Skeletal muscle cell (primary cell): ENCODE measurements at regions not wholly inside any gene's neighbourhood (a gene's known extent, or its start where the extent isn't known, plus 50 kb on each side); places are given as distances from the start of the nearest gene placed in this dataset.
A peak's percentile ranks its signal among the peaks of the same experiment; 100 is the strongest.
"Not testable (repeated sequence)": the region's sequence is repeated elsewhere in the genome, so short reads cannot be mapped to it uniquely, and the experiment has no call there.

Experiments
- DNase-seq: peaks from one replicate; pipeline ENCODE4 v3.0.0-alpha.2; 2010; ENCODE audit warnings: low read depth
- H3K4me3 ChIP-seq: 2 replicates; pipeline ENCODE4 v1.5.1; 2011; ENCODE audit warnings: low read depth, mild to moderate bottlenecking, control low read depth, low read length, moderate library complexity

DNA sequence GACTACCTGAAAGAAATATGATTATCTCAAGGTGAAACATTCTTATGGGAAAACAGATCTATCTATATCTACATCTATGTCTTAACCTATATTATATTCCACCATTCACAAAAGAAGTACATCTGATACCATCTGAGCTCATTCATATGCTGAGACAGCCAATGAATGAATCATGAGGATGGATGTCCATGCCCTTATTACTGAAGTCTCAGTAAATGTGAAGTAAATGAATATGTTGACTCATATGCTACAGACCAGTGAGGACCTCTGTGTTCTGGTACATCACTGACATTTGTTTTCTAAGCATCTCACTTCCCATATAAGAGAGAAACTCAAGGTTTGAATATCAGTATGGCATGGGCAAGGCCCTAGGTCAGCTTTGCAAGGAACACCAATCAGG, 311.2 kb upstream of the TMC3 start:
- no peak overlapping the region for H3K4me3 ChIP-seq

GRCh38 chr15:81680829-81681228, 306.8 kb upstream of the TMC3 start:
- no peak for DNase-seq

More for the DNA sequence above, 311.2 kb upstream of the TMC3 start:
- no peak for DNase-seq

GRCh38 chr15:81666839-81667238, 292.8 kb upstream of the TMC3 start:
- DNase-seq = no peak
- no peak overlapping the region for H3K4me3 ChIP-seq

More at GRCh38 chr15:81680829-81681228, 306.8 kb upstream of the TMC3 start:
- H3K4me3 ChIP-seq = no peak overlapping the region

GRCh38 chr15:81660976-81661375, 287.0 kb upstream of the TMC3 start:
- no peak for DNase-seq
- no peak overlapping the region for H3K4me3 ChIP-seq

GRCh38 chr15:81653259-81653658, 279.2 kb upstream of the TMC3 start:
- no peak for DNase-seq
- H3K4me3 ChIP-seq = no peak overlapping the region

DNA sequence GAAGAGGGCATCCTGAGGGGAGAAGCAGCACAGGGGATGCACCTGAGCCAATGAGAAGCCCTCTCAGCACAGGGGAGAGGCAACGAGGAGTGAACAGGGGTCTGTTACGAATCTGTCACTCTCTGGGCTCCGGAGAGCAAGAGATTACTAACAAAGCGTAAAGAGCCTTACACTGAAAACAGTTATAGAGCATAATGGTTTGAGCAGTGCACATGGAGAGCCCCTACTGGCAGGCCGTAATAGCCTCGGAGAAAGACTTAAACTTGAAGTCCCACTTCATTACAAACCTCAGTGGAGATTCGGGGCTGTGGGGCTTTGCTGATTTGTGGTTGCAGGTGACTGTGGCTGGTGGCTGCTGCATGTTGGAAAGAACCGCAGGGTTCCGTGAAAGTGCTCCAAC, 271.5 kb upstream of the TMC3 start:
- no peak for DNase-seq

GRCh38 chr15:81643771-81644170, 269.8 kb upstream of the TMC3 start:
- no peak overlapping the region for H3K4me3 ChIP-seq
- DNase-seq = no peak

More for the DNA sequence above, 271.5 kb upstream of the TMC3 start:
- H3K4me3 ChIP-seq = no peak overlapping the region

DNA sequence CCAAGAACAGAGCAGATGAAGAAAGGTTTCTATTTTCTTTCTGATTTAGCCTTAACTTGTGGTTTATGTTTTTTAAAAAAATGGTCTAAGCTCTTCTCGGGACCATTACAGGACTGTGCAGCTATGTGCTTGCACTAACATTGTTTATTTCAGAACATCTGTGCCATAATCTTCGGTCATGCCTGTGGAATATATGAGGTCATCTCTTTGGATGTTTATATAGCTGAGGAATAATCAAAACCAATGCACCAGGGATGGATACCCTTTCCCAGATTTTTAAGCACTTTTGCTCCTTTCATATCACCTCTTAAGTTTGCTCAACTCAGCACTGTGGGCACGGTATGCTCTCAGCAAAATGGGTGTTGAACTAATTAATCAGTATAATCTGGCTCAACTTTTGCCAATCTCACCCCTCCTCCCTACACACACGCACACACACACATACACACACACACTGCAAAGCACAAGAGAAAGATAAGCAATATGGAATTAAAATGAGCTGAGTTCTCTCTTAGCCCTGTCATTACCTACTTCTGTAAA, 268.5 kb upstream of the TMC3 start:
- DNase-seq = peak; percentile 25
- H3K4me3 ChIP-seq = no peak overlapping the region

DNA sequence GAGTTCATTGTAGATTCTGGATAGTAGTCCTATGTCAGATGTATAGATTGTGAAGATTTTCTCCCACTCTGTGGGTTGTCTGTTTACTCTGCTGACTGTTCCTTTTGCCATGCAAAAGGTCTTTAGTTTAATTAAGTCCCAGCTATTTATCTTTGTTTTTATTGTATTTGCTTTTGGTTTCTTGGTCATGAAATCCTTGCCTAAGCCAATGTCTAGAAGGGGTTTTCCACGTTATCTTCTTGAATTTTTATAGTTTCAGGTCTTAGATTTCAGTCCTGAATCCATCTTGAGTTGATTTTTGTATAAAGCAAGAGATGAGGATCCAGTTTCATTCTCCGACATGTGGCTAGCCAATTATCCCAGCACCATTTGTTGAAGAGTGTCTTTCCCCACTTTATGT, 262.1 kb upstream of the TMC3 start:
- DNase-seq, H3K4me3 ChIP-seq: not testable (repeated sequence)

DNA sequence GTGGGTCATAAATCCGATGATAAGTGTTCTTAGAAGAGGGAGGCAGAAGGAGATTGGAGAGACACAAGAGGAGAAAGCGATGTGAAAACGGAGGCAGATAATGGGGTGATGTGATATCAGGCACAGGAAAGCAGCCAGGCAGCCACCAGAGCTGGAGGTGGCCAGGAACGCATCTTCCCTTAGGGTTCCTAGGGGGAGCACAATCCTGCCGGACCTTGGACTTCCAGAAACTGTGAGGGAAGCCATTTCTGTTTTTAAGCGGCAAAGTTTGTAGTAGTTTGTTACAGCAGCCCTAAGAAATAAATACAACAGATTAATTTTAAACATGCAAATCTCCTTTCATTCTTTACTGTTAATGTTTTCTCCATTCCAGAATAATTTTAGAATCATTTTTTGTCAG, 259.9 kb upstream of the TMC3 start:
- H3K4me3 ChIP-seq = no peak overlapping the region
- DNase-seq = no peak

DNA sequence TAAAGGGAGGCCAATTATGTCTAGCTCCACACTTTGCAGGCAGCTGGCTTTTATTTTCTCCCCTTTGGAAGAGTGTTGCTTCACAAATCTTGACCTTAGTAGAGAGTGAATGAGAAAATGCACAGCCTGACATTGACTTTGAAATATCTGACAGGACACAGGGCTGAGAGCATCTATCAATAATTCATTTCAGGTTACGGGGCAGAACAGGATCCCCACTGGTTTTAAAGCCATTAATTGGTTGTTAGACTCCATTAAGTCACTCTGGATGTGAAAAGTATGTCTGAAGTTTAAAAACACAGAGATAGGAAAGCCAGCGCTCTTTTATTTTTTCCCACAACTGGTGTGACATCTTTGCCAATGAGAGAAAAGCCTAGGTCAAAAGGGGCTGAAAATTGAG, 251.9 kb upstream of the TMC3 start:
- no peak for DNase-seq
- no peak overlapping the region for H3K4me3 ChIP-seq

- DNase-seq = no peak
- no peak overlapping the region for H3K4me3 ChIP-seq
Measured at GRCh38 chr15:81619002-81619401, 245.0 kb upstream of the TMC3 start.

- no peak overlapping the region for H3K4me3 ChIP-seq
- DNase-seq = no peak
Measured at GRCh38 chr15:81612631-81613030, 238.6 kb upstream of the TMC3 start.

DNA sequence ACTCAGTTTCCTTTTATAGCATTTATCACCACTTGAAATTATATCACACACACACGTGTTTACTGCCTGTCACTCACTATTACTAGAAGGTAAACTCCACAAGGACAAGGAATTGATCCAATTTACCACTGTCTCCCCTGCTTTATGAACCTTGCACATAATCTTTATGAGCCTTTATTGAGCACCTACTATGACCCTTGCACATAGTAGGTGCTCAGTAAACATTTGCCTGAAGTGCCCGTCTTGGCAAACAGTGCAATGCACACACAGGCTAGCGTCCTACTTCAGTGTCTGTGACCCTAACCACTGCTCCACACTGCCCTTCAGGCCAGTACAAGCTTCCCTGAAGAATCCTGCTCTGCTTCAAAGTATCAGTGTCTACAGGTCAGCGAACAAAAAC, 237.7 kb upstream of the TMC3 start:
- no peak for DNase-seq

DNA sequence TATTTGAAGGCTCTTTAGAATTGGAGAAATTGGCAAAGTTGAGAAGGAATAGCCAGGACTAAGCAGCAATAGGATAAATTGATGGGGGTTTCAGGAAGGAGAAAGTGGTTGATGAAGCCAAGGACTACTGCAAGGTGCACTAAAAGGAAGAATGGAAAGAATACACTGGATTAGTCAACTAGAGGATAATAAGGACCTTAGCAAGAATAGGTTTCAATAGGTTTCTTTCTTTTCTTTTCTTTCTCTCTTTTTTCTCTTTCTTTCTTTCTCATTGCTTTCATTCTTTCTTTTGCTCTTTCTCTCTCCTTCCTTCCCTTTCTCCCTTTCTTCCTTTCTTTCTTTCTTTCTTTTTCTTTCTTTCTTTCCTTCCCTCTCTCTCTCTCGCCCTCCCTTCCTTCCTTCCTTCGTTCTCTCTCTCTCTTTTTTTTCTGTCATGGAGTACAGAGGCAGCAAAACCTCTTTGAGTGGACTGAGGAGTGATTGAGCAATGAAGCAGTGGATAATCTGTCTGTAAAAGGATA, 234.4 kb upstream of the TMC3 start:
- no peak overlapping the region for H3K4me3 ChIP-seq
- no peak for DNase-seq

More for the DNA sequence above, 237.7 kb upstream of the TMC3 start:
- H3K4me3 ChIP-seq = no peak overlapping the region

GRCh38 chr15:81604713-81605112, 230.7 kb upstream of the TMC3 start:
- H3K4me3 ChIP-seq = no peak overlapping the region
- DNase-seq = no peak

- no peak overlapping the region for H3K4me3 ChIP-seq
- DNase-seq = no peak
Measured at GRCh38 chr15:81596159-81596865, 222.3 kb upstream of the TMC3 start.

GRCh38 chr15:81595752-81596151, 221.7 kb upstream of the TMC3 start:
- no peak for DNase-seq
- no peak overlapping the region for H3K4me3 ChIP-seq

- no peak overlapping the region for H3K4me3 ChIP-seq
- DNase-seq = no peak
Measured at GRCh38 chr15:81589671-81590070, 215.7 kb upstream of the TMC3 start.

- no peak for DNase-seq
Measured at GRCh38 chr15:81575436-81576123, 201.6 kb upstream of the TMC3 start.

More at GRCh38 chr15:81575436-81576123, 201.6 kb upstream of the TMC3 start:
- H3K4me3 ChIP-seq = no peak overlapping the region
